Breast epithelium (tissue), 3 donors: ENCODE measurements at regions not wholly inside any gene's neighbourhood (a gene's known extent, or its start where the extent isn't known, plus 50 kb on each side); places are given as distances from the start of the nearest gene placed in this dataset.

ENCODE experiments used
- CTCF ChIP-seq, 3 donors: fragments of 450-650 bp; IDR thresholded peaks; one replicate each; pipeline ENCODE4 v1.5.1; 2016 to 2017; ENCODE audit warnings: antibody characterized with exemption in 3 of 3, mild to moderate bottlenecking in 3 of 3, moderate library complexity in 3 of 3
- POLR2A ChIP-seq: fragments of 450-650 bp; IDR thresholded peaks from one replicate; pipeline ENCODE4 v1.6.1; 2016; ENCODE audit warnings: antibody characterized with exemption, mild to moderate bottlenecking, moderate library complexity
- POLR2AphosphoS5 ChIP-seq, 3 donors: sonication (generic); formaldehyde crosslinking; IDR thresholded peaks; one replicate each; pipeline ENCODE4 v1.6.1; 2017; ENCODE audit warnings: antibody characterized with exemption in 3 of 3

DNA sequence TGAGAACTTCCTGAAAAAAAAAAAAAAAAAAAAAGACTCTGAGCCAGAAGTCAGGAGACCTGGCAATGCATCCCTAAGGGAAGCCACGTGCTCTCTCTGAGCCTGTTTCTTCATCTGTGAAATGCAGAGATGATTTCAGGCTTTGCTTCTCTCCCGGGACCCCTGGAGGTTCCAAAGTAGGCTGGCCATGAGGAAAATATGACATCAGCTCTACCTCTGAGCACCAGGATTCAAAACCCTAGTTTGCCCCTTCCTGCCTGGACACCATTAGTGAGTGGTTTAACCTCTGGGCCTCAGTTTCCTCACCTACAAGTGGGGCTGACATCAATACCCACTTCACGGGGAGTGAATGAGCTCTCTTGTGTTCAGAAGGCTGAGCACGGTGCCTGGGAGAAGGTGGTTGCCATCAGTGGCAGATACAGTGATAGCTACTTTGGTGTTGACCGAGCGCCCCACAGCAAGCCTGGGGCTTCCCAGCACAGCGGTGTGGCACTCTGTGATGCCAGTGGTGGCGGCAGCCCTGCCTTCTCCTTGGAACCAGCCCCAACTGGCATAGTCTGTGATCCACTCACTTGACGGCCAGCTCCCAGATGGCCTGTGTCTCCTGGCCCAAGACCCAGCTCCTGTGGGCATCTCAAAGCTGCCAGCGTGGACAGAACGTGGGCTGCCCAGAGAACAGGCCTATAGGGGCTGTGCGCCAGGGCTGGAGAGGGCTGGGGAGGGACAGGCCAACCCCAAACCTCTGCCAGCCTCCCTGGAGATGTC is 153.1 kb upstream of the UNC5B start:
- TF ChIP-seq CTCF (IDR thresholded peaks at IDR 0.05) (no peak), POLR2A (no peak), POLR2AphosphoS5 (IDR thresholded peaks at IDR 0.05) (no peak)
